ENCODE measurements at regions not wholly inside any gene's neighbourhood (a gene's known extent, or its start where the extent isn't known, plus 50 kb on each side); places are given as distances from the start of the nearest gene placed in this dataset.

DNA sequence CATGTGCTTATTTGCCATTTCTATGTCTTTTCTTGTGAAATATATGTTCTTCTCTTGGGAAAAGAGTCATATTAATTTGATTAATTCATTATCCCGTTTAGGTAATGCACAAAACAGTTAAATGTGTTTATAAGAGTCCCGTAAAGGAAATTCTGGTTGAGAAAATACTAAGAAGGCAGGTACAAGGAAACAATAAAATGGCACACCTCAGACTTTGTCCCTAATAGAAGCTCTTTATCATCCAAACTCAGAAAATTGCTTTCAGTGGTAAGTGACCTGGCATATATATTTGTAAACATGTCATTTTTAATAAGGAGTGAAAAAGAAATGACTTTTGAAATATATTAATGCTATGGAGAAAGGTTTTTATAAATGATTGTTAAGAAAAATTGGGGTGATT lies 540.5 kb upstream of the CITED2 start:
- Histone ChIP-seq H3K27ac (ENCODE audit: low read length) (no peak overlapping the region), H3K9ac (ENCODE audit: low read length) (no peak overlapping the region), H2AFZ (ENCODE audit: low read length) (no peak overlapping the region), H3K4me3 (ENCODE audit: low read length) (no peak overlapping the region), H3K36me3 (ENCODE audit: insufficient read depth, low read length) (no peaks in the 10 kb centered on the region), H3K27me3 (ENCODE audit: low read length) (no peaks in the 10 kb centered on the region), H4K20me1 (ENCODE audit: insufficient read depth, low read depth, low read length) (no peaks in the 10 kb centered on the region), H3K79me2 (ENCODE audit: low read length) (no peaks in the 10 kb centered on the region), H3K4me2 (ENCODE audit: low read depth, low read length, poor library complexity, severe bottlenecking) (no peak overlapping the region), H3K4me1 (ENCODE audit: low read length) (peaks cover 6% of the 10 kb centered on the region), H3K9me3 (ENCODE audit: low read length) (no peaks in the 10 kb centered on the region), H3K9me2 (replicated peaks; ENCODE audit: insufficient read depth, low read length) (no peaks in the 10 kb centered on the region)
- no peak for DNase-seq

DNA sequence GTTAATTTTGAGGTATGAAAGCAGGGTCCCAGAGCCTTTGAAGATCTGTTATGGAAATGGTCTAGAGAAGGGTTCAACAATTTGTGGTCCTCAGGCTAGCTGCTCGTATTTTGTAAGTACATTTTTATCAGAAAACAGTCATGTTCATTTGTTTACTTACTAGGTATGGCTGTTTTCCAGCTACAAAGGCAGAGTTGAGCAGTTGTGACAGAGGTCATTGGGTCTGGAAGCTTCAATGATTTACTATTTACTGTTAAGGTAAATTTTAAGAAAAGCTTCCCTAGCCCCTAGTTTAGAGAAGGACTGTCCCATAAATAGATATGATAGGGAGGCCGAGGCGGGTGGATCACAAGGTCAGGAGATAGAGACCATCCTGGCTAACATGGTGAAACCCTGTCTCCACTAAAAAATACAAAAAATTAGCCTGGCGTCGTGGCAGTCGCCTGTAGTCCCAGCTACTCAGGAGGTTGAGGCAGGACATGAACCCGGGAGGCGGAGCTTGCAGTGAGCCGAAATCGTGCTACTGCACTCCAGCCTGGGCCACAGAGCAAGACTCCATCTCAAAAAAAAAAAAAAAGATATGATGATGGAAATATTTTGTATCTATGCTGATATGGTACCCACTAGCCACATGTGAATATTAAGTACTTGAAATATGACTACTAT lies 538.4 kb upstream of the CITED2 start:
- no peak for DNase-seq
- no peak overlapping the region for H3K9ac ChIP-seq (ENCODE audit: low read length)
- H3K9me3 ChIP-seq (ENCODE audit: low read length) = no peaks in the 10 kb centered on the region
- no peak overlapping the region for H3K27ac ChIP-seq (ENCODE audit: low read length)
- no peaks in the 10 kb centered on the region for H3K27me3 ChIP-seq (ENCODE audit: low read length)
- no peaks in the 10 kb centered on the region for H3K4me1 ChIP-seq (ENCODE audit: low read length)
- no peaks in the 10 kb centered on the region for H3K79me2 ChIP-seq (ENCODE audit: low read length)
- no peaks in the 10 kb centered on the region for H4K20me1 ChIP-seq (ENCODE audit: insufficient read depth, low read depth, low read length)
- no peak overlapping the region for H2AFZ ChIP-seq (ENCODE audit: low read length)
- no peaks in the 10 kb centered on the region for H3K36me3 ChIP-seq (ENCODE audit: insufficient read depth, low read length)
- no peak overlapping the region for H3K4me3 ChIP-seq (ENCODE audit: low read length)
- no peak overlapping the region for H3K4me2 ChIP-seq (ENCODE audit: low read depth, low read length, poor library complexity, severe bottlenecking)
- no peaks in the 10 kb centered on the region for H3K9me2 ChIP-seq (replicated peaks; ENCODE audit: insufficient read depth, low read length)

GRCh38 chr6:139909992-139910391 lies 535.5 kb upstream of the CITED2 start:
- Histone ChIP-seq H3K36me3 (ENCODE audit: insufficient read depth, low read length) (no peaks in the 10 kb centered on the region), H2AFZ (ENCODE audit: low read length) (no peak overlapping the region), H3K4me2 (ENCODE audit: low read depth, low read length, poor library complexity, severe bottlenecking) (no peak overlapping the region), H3K79me2 (ENCODE audit: low read length) (no peaks in the 10 kb centered on the region), H3K4me1 (ENCODE audit: low read length) (no peaks in the 10 kb centered on the region), H4K20me1 (ENCODE audit: insufficient read depth, low read depth, low read length) (no peaks in the 10 kb centered on the region), H3K9me3 (ENCODE audit: low read length) (no peaks in the 10 kb centered on the region), H3K27me3 (ENCODE audit: low read length) (0 out of 2 replicates have a peak, but pooled peaks cover 4% of the 10 kb centered on the region), H3K4me3 (ENCODE audit: low read length) (no peak overlapping the region), H3K9me2 (replicated peaks; ENCODE audit: insufficient read depth, low read length) (no peaks in the 10 kb centered on the region), H3K9ac (ENCODE audit: low read length) (no peak overlapping the region), H3K27ac (ENCODE audit: low read length) (no peak overlapping the region)
- no peak for DNase-seq

- Histone ChIP-seq H3K79me2 (ENCODE audit: low read length) (no peaks in the 10 kb centered on the region), H3K27ac (ENCODE audit: low read length) (no peak overlapping the region), H3K27me3 (ENCODE audit: low read length) (0 out of 2 replicates have a peak, but pooled peaks cover 4% of the 10 kb centered on the region), H3K4me1 (ENCODE audit: low read length) (no peaks in the 10 kb centered on the region), H3K4me2 (ENCODE audit: low read depth, low read length, poor library complexity, severe bottlenecking) (no peak overlapping the region), H3K9me3 (ENCODE audit: low read length) (no peaks in the 10 kb centered on the region), H4K20me1 (ENCODE audit: insufficient read depth, low read depth, low read length) (no peaks in the 10 kb centered on the region), H3K4me3 (ENCODE audit: low read length) (no peak overlapping the region), H3K9me2 (replicated peaks; ENCODE audit: insufficient read depth, low read length) (no peaks in the 10 kb centered on the region), H3K36me3 (ENCODE audit: insufficient read depth, low read length) (no peaks in the 10 kb centered on the region), H3K9ac (ENCODE audit: low read length) (no peak overlapping the region), H2AFZ (ENCODE audit: low read length) (no peak overlapping the region)
- no peak for DNase-seq
These were observed 531.1 kb upstream of the CITED2 start for GRCh38 chr6:139905404-139906052.

DNA sequence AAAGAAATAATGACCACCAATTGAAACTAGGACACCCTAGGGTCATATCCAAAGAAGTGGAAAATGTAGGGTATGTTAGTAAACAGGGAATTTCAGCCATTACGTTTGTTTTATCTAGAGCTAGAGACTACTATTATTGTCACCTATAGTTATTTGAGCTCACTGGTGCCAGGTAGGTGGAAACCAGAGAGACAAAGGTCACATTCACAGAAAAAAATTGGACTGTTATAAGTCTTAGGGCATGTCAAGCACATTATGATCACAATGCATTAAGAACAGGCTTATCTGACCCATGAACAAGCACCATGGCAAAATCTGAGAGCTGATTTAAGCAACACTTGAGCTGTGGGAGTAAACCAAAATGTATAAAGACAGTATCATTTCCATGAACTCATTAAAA lies 530.1 kb upstream of the CITED2 start:
- no peaks in the 10 kb centered on the region for H4K20me1 ChIP-seq (ENCODE audit: insufficient read depth, low read depth, low read length)
- H3K36me3 ChIP-seq (ENCODE audit: insufficient read depth, low read length) = no peaks in the 10 kb centered on the region
- H2AFZ ChIP-seq (ENCODE audit: low read length) = no peak overlapping the region
- H3K4me3 ChIP-seq (ENCODE audit: low read length) = no peak overlapping the region
- no peaks in the 10 kb centered on the region for H3K4me1 ChIP-seq (ENCODE audit: low read length)
- H3K9ac ChIP-seq (ENCODE audit: low read length) = no peak overlapping the region
- no peaks in the 10 kb centered on the region for H3K9me3 ChIP-seq (ENCODE audit: low read length)
- H3K79me2 ChIP-seq (ENCODE audit: low read length) = no peaks in the 10 kb centered on the region
- H3K27ac ChIP-seq (ENCODE audit: low read length) = no peak overlapping the region
- 0 out of 2 replicates have a peak, but pooled peaks cover 4% of the 10 kb centered on the region for H3K27me3 ChIP-seq (ENCODE audit: low read length)
- H3K4me2 ChIP-seq (ENCODE audit: low read depth, low read length, poor library complexity, severe bottlenecking) = no peak overlapping the region
- no peak for DNase-seq
- H3K9me2 ChIP-seq (replicated peaks; ENCODE audit: insufficient read depth, low read length) = no peaks in the 10 kb centered on the region

DNA sequence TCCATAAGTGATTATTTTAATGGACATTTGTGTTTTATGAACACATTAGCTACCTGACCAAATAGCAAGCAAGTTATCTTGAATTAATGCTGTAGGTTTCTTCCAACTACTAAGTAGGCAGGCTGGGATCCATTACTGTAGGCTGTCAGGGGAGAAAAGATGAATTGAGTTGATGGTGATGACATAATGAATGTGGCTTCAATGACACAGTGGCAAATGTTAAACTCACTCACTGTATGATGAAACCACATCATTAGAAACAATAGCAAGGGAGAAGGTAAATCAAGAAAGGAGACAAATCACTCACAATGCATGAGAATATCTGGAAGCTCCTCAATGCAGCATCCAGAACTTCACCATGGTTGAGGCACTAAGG lies 529.7 kb upstream of the CITED2 start:
- no peak overlapping the region for H2AFZ ChIP-seq (ENCODE audit: low read length)
- H3K27me3 ChIP-seq (ENCODE audit: low read length) = 0 out of 2 replicates have a peak, but pooled peaks cover 4% of the 10 kb centered on the region
- no peaks in the 10 kb centered on the region for H3K4me1 ChIP-seq (ENCODE audit: low read length)
- no peak for DNase-seq
- no peak overlapping the region for H3K4me3 ChIP-seq (ENCODE audit: low read length)
- H4K20me1 ChIP-seq (ENCODE audit: insufficient read depth, low read depth, low read length) = no peaks in the 10 kb centered on the region
- H3K9me2 ChIP-seq (replicated peaks; ENCODE audit: insufficient read depth, low read length) = no peaks in the 10 kb centered on the region
- no peak overlapping the region for H3K4me2 ChIP-seq (ENCODE audit: low read depth, low read length, poor library complexity, severe bottlenecking)
- no peak overlapping the region for H3K27ac ChIP-seq (ENCODE audit: low read length)
- H3K9ac ChIP-seq (ENCODE audit: low read length) = no peak overlapping the region
- no peaks in the 10 kb centered on the region for H3K36me3 ChIP-seq (ENCODE audit: insufficient read depth, low read length)
- H3K9me3 ChIP-seq (ENCODE audit: low read length) = no peaks in the 10 kb centered on the region
- H3K79me2 ChIP-seq (ENCODE audit: low read length) = no peaks in the 10 kb centered on the region

DNA sequence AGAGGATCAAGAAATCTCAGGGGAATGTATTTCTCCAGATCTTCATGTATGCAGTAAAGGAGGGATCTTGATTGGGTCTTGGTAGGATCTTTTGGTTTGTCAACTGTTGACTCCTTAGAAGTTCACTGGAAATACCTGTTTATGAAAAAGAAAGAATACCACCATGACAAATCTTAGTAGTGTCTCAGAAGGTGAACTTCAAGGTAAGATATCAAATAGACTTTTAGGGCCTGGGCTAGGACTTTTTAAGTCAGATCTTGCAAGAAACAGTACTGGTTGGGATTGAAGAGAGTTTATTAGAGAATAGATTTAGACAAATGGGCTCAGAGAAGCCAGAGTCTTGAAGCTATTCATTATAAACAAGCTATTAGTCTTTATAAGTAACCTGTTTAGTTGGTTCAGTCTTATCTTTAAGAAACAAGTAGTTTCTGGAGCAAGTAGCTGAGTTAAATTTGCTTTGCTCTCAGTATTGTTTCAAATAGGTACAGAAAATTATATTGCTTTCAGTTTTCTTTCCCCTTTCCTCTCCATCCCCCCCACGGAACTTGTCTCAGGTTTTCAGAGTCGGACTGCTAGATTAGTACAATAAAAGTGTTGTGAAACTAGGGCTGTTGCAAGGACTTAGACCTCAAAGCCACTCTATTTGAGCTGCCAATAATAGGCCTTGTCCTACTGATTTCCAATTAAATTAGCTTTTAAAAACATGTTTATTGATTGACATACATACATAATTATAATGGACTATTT lies 529.1 kb upstream of the CITED2 start:
- H3K36me3 ChIP-seq (ENCODE audit: insufficient read depth, low read length) = no peaks in the 10 kb centered on the region
- H3K4me2 ChIP-seq (ENCODE audit: low read depth, low read length, poor library complexity, severe bottlenecking) = no peak overlapping the region
- no peak overlapping the region for H3K9ac ChIP-seq (ENCODE audit: low read length)
- H3K9me3 ChIP-seq (ENCODE audit: low read length) = no peaks in the 10 kb centered on the region
- no peaks in the 10 kb centered on the region for H4K20me1 ChIP-seq (ENCODE audit: insufficient read depth, low read depth, low read length)
- no peaks in the 10 kb centered on the region for H3K4me1 ChIP-seq (ENCODE audit: low read length)
- H3K79me2 ChIP-seq (ENCODE audit: low read length) = no peaks in the 10 kb centered on the region
- no peak overlapping the region for H3K4me3 ChIP-seq (ENCODE audit: low read length)
- no peak for DNase-seq
- H3K27me3 ChIP-seq (ENCODE audit: low read length) = 0 out of 2 replicates have a peak, but pooled peaks cover 4% of the 10 kb centered on the region
- H2AFZ ChIP-seq (ENCODE audit: low read length) = no peak overlapping the region
- no peaks in the 10 kb centered on the region for H3K9me2 ChIP-seq (replicated peaks; ENCODE audit: insufficient read depth, low read length)
- H3K27ac ChIP-seq (ENCODE audit: low read length) = no peak overlapping the region

- Histone ChIP-seq H4K20me1 (ENCODE audit: insufficient read depth, low read depth, low read length) (no peaks in the 10 kb centered on the region), H3K9me2 (replicated peaks; ENCODE audit: insufficient read depth, low read length) (no peaks in the 10 kb centered on the region), H3K27ac (ENCODE audit: low read length) (no peak overlapping the region), H3K79me2 (ENCODE audit: low read length) (no peaks in the 10 kb centered on the region), H3K4me2 (ENCODE audit: low read depth, low read length, poor library complexity, severe bottlenecking) (no peak overlapping the region), H3K27me3 (ENCODE audit: low read length) (no peaks in the 10 kb centered on the region), H3K4me3 (ENCODE audit: low read length) (no peak overlapping the region), H3K9ac (ENCODE audit: low read length) (no peak overlapping the region), H3K9me3 (ENCODE audit: low read length) (no peaks in the 10 kb centered on the region), H2AFZ (ENCODE audit: low read length) (no peak overlapping the region), H3K36me3 (ENCODE audit: insufficient read depth, low read length) (no peaks in the 10 kb centered on the region), H3K4me1 (ENCODE audit: low read length) (no peaks in the 10 kb centered on the region)
- DNase-seq = no peak
These were observed 520.9 kb upstream of the CITED2 start for GRCh38 chr6:139895205-139895793.

Measured in Karpas-422 (cell line).